ENCODE measurements at regions not wholly inside any gene's neighbourhood (a gene's known extent, or its start where the extent isn't known, plus 50 kb on each side); places are given as distances from the start of the nearest gene placed in this dataset.
"Not testable (repeated sequence)": the region's sequence is repeated elsewhere in the genome, so short reads cannot be mapped to it uniquely, and the experiment has no call there.

DNA sequence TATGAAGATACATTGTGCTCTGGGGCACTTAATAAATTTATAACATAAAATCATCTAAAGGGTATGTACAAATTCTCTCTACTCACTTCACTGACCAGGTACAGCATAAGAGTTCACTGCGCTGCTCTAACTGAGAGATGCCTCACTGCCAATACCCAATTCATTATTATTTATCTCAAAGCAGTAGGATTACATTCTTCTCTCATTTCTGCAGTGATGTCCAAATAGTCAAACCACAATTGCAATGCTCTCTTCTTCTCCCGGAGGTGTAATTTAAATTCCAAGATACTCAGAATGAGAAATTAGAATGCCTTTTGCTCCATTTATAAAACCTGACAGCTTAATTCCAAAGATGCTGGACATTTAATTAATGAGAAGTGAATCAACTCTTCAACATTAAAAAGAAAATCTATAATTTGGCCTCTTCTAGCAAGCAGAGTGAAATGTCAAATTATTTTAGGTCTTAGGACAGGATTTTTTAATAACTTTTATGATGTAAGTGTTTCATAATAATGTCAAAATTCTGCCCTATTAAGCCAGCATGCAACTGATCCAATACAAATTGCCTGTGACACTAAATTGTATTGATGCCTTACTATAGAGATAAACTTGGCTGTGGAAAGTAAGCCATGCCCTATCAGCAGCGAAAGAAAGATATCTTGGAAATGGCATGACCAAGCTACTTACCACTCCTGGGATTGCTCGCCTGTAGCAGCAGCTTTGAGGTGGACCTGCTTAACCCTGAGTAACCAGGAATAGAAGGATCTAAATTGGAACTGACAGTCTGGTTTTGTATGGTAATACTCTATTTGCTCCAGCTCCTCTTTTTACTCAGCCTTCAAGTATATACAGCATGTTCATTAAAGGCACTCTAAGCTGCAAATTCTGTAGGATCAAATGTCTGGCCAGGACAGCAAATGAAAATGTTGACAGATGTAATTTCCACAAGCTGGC is 374.2 kb upstream of the TYRP1 start:
- TF ChIP-seq, protein P1, sequence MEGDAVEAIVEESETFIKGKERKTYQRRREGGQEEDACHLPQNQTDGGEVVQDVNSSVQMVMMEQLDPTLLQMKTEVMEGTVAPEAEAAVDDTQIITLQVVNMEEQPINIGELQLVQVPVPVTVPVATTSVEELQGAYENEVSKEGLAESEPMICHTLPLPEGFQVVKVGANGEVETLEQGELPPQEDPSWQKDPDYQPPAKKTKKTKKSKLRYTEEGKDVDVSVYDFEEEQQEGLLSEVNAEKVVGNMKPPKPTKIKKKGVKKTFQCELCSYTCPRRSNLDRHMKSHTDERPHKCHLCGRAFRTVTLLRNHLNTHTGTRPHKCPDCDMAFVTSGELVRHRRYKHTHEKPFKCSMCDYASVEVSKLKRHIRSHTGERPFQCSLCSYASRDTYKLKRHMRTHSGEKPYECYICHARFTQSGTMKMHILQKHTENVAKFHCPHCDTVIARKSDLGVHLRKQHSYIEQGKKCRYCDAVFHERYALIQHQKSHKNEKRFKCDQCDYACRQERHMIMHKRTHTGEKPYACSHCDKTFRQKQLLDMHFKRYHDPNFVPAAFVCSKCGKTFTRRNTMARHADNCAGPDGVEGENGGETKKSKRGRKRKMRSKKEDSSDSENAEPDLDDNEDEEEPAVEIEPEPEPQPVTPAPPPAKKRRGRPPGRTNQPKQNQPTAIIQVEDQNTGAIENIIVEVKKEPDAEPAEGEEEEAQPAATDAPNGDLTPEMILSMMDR (conservative IDR thresholded peaks at IDR 0.05; ENCODE audit: low read length) = no peak
- H3K4me3 ChIP-seq (ENCODE audit: low read length) = no peak overlapping the region
- no peak for DNase-seq (ENCODE audit: low read depth)

DNA sequence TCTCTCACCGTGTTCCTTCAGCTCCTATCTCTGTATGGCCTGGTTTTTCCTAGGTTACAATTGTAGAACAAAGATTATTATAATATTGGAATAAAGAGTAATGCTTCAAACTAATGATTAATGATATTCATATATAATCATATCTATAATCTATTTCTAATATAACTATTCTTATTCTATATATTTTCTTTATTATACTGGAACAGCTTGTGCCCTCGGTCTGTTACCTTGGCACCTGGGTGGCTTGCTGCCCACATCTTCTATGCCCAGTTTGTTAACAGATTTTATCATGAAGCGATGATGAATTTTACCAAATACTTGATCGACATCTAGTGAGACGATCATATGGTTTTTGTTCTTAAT is 363.6 kb upstream of the TYRP1 start:
- no peak overlapping the region for H3K4me3 ChIP-seq (ENCODE audit: low read length)
- TF ChIP-seq, protein P1 (conservative IDR thresholded peaks at IDR 0.05; ENCODE audit: low read length) = no peak
- no peak for DNase-seq (ENCODE audit: low read depth)

DNA sequence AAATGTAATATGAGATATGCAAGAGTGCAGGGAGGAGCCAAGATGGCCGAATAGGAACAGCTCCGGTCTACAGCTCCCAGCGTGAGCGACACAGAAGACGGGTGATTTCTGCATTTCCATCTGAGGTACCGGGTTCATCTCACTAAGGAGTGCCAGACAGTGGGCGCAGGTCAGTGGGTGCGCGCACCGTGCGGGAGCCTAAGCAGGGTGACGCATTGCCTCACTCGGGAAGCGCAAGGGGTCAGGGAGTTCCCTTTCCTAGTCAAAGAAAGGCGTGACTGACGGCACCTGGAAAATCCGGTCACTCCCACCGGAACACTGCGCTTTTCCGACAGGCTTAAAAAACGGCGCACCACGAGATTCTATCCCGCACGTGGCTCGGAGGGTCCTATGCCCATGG is 359.2 kb upstream of the TYRP1 start:
- H3K4me3 ChIP-seq (ENCODE audit: low read length); DNase-seq (ENCODE audit: low read depth): not testable (repeated sequence)

DNA sequence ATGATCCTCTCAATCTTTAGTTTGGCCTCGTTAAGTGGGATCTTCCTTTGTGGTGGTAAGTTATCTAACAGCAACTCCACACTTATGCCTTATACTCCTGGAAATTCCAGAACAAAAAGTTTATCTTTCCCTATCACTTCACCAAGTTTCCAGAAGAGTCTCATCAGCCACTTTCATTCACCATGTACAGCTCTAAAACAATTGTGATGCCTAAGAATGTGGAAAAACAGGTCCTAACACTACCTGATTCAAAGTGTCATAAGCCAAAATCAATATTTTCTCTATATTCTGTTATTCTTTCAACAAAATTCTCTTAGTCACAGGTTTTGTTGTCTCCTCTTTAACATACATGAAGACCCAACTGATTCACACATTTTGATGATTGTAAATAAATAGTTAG is 342.4 kb upstream of the TYRP1 start:
- DNase-seq (ENCODE audit: low read depth) = no peak
- no peak overlapping the region for H3K4me3 ChIP-seq (ENCODE audit: low read length)

DNA sequence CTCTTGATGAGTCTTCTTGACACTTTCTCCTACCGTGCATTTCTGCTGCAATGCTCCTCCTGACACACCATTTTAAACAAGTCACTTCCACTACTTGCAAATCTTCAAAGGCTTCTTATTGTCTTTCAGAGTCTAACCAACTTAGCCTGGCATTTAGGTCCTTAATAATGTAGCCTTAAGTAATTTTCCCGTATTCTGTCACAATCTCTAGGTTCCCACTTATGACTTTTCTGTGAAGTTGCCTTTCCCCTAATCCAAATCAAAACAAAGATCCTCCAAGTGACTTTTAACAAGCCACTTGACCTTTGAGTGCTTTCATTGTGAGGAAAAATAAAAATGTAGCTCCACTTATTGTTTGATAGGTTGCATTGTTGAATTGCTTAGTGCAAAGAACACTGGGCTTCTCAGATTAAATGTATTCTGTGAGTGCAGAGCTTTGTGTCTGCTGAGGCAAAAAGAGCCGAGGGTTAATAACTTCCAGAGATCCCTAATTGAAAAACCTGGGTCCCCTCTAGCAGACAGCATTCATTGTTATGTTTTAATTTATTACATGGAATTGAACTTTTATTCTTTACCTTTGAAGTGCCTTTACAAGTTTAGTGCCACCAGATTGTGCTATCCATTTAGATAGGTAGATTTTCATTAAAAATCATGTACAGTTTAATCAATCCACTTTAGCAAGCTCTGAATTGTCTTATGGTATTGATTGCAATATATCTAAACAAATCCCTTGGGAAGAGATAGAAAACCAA is 341.7 kb upstream of the TYRP1 start:
- TF ChIP-seq, protein P1 (conservative IDR thresholded peaks at IDR 0.05; ENCODE audit: low read length) = no peak
- no peak for DNase-seq (ENCODE audit: low read depth)
- H3K4me3 ChIP-seq (ENCODE audit: low read length) = no peak overlapping the region

More for the DNA sequence above, 342.4 kb upstream of the TYRP1 start:
- TF ChIP-seq, protein P1 (conservative IDR thresholded peaks at IDR 0.05; ENCODE audit: low read length) = no peak

DNA sequence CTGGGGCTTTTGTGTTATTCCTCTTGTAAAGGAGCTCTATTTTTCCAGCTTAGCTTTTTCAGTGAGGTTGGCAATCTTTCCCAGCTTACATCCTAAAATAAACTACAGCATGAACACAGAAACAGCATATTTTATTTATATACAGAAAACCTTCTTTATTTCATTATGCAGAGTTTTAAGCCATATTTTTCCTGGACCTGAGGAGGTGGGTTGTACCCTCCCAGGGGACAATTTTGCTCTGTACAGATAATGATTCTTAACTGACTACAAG is 341.2 kb upstream of the TYRP1 start:
- no peak overlapping the region for H3K4me3 ChIP-seq (ENCODE audit: low read length)
- TF ChIP-seq, protein P1 (conservative IDR thresholded peaks at IDR 0.05; ENCODE audit: low read length) = no peak
- DNase-seq (ENCODE audit: low read depth) = no peak

DNA sequence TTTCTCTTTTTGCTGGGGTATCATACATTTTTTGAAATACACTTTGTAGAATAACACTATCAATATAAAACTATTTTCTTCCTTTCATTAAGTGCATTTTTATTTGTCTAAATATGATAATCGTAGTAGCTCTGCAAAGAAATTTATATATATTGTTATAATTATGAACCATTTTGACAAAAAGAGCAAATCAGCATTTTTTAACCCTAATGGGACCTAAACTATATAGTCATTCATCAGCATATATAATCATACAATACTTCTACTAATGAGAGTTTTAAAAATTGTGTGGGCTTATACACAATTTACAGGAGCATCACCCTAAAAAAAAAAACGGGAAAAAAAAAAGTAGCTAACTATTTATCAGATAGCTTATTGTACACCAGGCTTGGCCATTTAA is 329.7 kb upstream of the TYRP1 start:
- TF ChIP-seq, protein P1 (conservative IDR thresholded peaks at IDR 0.05; ENCODE audit: low read length) = no peak
- DNase-seq (ENCODE audit: low read depth) = no peak
- H3K4me3 ChIP-seq (ENCODE audit: low read length) = no peak overlapping the region
